OCI-M1 (cell line): ENCODE measurements at regions not wholly inside any gene's neighbourhood (a gene's known extent, or its start where the extent isn't known, plus 50 kb on each side); places are given as distances from the start of the nearest gene placed in this dataset.
"Not testable (repeated sequence)": the region's sequence is repeated elsewhere in the genome, so short reads cannot be mapped to it uniquely, and the experiment has no call there.

Experiments
- DNase-seq: peaks from one replicate; lab custom pipeline; 2025; lab: John Stamatoyannopoulos, UW

GRCh38 chr2:118791483-118791882, 56.0 kb downstream of the EN1 start:
- no peak for DNase-seq

GRCh38 chr2:118786746-118787145, 60.7 kb downstream of the EN1 start:
- DNase-seq: no peak

- peak; percentile 87 for DNase-seq
These were observed 62.6 kb downstream of the EN1 start for GRCh38 chr2:118784860-118785259.

GRCh38 chr2:118779362-118779761, 68.1 kb downstream of the EN1 start:
- DNase-seq: no peak

GRCh38 chr2:118774458-118775133, 72.9 kb downstream of the EN1 start:
- peak; percentile 62 for DNase-seq

- no peak for DNase-seq
These were observed 73.6 kb downstream of the EN1 start for GRCh38 chr2:118773826-118774225.

GRCh38 chr2:118772487-118773200, 74.8 kb downstream of the EN1 start:
- DNase-seq: no peak

GRCh38 chr2:118769707-118770400, 77.6 kb downstream of the EN1 start:
- DNase-seq: no peak

- no peak for DNase-seq
These were observed 80.6 kb downstream of the EN1 start for GRCh38 chr2:118766871-118767270.

GRCh38 chr2:118764855-118765254, 82.6 kb downstream of the EN1 start:
- DNase-seq: no peak

- no peak for DNase-seq
These were observed 83.7 kb downstream of the EN1 start for GRCh38 chr2:118763797-118764196.

- no peak for DNase-seq
These were observed 85.2 kb downstream of the EN1 start for GRCh38 chr2:118762290-118762689.

GRCh38 chr2:118761771-118762170, 85.7 kb downstream of the EN1 start:
- no peak for DNase-seq

GRCh38 chr2:118755901-118756300, 91.5 kb downstream of the EN1 start:
- no peak for DNase-seq

- DNase-seq: no peak
These were observed 92.1 kb downstream of the EN1 start for GRCh38 chr2:118755384-118755783.

- DNase-seq: peak; percentile 88
These were observed 94.6 kb downstream of the EN1 start for GRCh38 chr2:118752762-118753429.

GRCh38 chr2:118750959-118751565, 96.4 kb downstream of the EN1 start:
- peak; percentile 64 for DNase-seq

- DNase-seq: peak; percentile 89
These were observed 99.1 kb downstream of the EN1 start for GRCh38 chr2:118748245-118748885.

- no peak for DNase-seq
These were observed 99.8 kb downstream of the EN1 start for GRCh38 chr2:118747637-118748036.

GRCh38 chr2:118747066-118747465, 100.4 kb downstream of the EN1 start:
- DNase-seq: no peak

GRCh38 chr2:118744682-118745181, 102.7 kb downstream of the EN1 start:
- not testable (repeated sequence) for DNase-seq
